B cell (primary cell): ENCODE measurements at regions not wholly inside any gene's neighbourhood (a gene's known extent, or its start where the extent isn't known, plus 50 kb on each side); places are given as distances from the start of the nearest gene placed in this dataset.

Experiments used
- ATAC-seq: fragments of 200-7000 bp; cut with Tn5 transposase; one replicate; pipeline ENCODE4 v1.10.0; 2021; ENCODE audit warnings: low read depth, mild to moderate bottlenecking, moderate number of reproducible peaks, moderate library complexity
- CTCF ChIA-PET: fragments of 350-600 bp; sonication (Branson Sonifier 250); formaldehyde crosslinking; loops from one replicate; lab custom pipeline; 2021; ENCODE audit warnings: antibody characterized with exemption, inconsistent platforms; lab: Charles Lee
- POLR2A ChIA-PET: fragments of 350-600 bp; sonication (Branson Sonifier 250); formaldehyde crosslinking; loops from one replicate; lab custom pipeline; 2021; ENCODE audit warnings: antibody characterized with exemption; lab: Charles Lee
- DNase-seq: peaks from one replicate; pipeline ENCODE4 v3.0.0; 2013
- H2AFZ ChIP-seq: 2 replicates; pipeline ENCODE4 v1.6.1; 2012; ENCODE audit warnings: mild to moderate bottlenecking, low read depth, low read length; ENCODE audit not compliant: insufficient read depth, poor library complexity, severe bottlenecking
- H3K27ac ChIP-seq, 2 donors: 1 replicate in 1 of 2; 2 replicates in 1 of 2; pipeline ENCODE4 v1.5.1; 2012 to 2013; ENCODE audit warnings: low read length in 2 of 2, mild to moderate bottlenecking in 2 of 2, moderate library complexity in 1 of 2
- H3K27me3 ChIP-seq, 4 experiments: fragments of 200-600 bp in 1 of 4; sonication (generic) in 1 of 4; replicated peaks in 1 of 4; 1 replicate in 2 of 4; 2 replicates in 2 of 4; pipeline versions ENCODE4 v1.6.1 to v1.7.0; 2013 to 2016; ENCODE audit warnings: low read length in 3 of 4, mild to moderate bottlenecking in 2 of 4, mixed read lengths in 1 of 4, moderate library complexity in 1 of 4; ENCODE audit not compliant: insufficient read depth in 4 of 4, control insufficient read depth in 3 of 4; ENCODE audit errors: control extremely low read depth in 1 of 4
- H3K36me3 ChIP-seq, 2 experiments: replicated peaks in 1 of 2; 1 replicate in 1 of 2; 2 replicates in 1 of 2; pipeline versions ENCODE4 v1.6.1 to v1.7.1; 2013; ENCODE audit warnings: low read length in 1 of 2; ENCODE audit not compliant: insufficient read depth in 2 of 2, control insufficient read depth in 1 of 2; ENCODE audit errors: control extremely low read depth in 1 of 2, extremely low read depth in 1 of 2
- H3K4me1 ChIP-seq, 2 donors: fragments of 200-600 bp in 1 of 2; sonication (generic) in 1 of 2; 1 replicate in 1 of 2; 2 replicates in 1 of 2; pipeline versions ENCODE4 v1.5.1 to v1.6.1; 2013 to 2017; ENCODE audit warnings: low read length in 2 of 2; ENCODE audit not compliant: control insufficient read depth in 2 of 2, insufficient read depth in 2 of 2
- H3K4me2 ChIP-seq: replicated peaks from 2 replicates; pipeline ENCODE3; 2012; ENCODE audit warnings: mild to moderate bottlenecking, low read depth, low read length; ENCODE audit not compliant: poor library complexity, severe bottlenecking
- H3K4me3 ChIP-seq, 5 experiments: fragments of 200-600 bp in 1 of 5; sonication (generic) in 1 of 5; 1 replicate in 3 of 5; 2 replicates in 2 of 5; pipeline versions ENCODE4 v1.5.1 to v1.7.0; 2011 to 2016; ENCODE audit warnings: low read length in 4 of 5, mild to moderate bottlenecking in 4 of 5, low read depth in 2 of 5, control low read depth in 1 of 5, moderate library complexity in 1 of 5; ENCODE audit not compliant: insufficient read depth in 1 of 5; ENCODE audit errors: control extremely low read depth in 1 of 5, extremely low read depth in 1 of 5
- H3K79me2 ChIP-seq: fragments of 200-600 bp; sonication (generic); one replicate; pipeline ENCODE4 v1.6.0; 2016; ENCODE audit warnings: low read length; ENCODE audit not compliant: control insufficient read depth, insufficient read depth
- H3K9ac ChIP-seq: fragments of 200-600 bp; sonication (generic); 2 replicates; pipeline ENCODE4 v1.6.1; 2017; ENCODE audit warnings: mild to moderate bottlenecking, low read length, moderate library complexity
- H3K9me3 ChIP-seq, 3 donors: one replicate each; pipeline versions ENCODE4 v1.6.1 to v1.7.1; 2013; ENCODE audit warnings: low read length in 2 of 3; ENCODE audit not compliant: control insufficient read depth in 2 of 3, insufficient read depth in 1 of 3; ENCODE audit errors: control extremely low read depth in 1 of 3
- H4K20me1 ChIP-seq: 2 replicates; pipeline ENCODE4 v1.6.0; 2012; ENCODE audit warnings: mild to moderate bottlenecking, low read length; ENCODE audit not compliant: insufficient read depth, control insufficient read depth, poor library complexity, severe bottlenecking
- H3K27ac Mint-ChIP-seq: one replicate; pipeline ENCODE4 v1.8.0; 2021; ENCODE audit warnings: mixed read lengths
- H3K27me3 Mint-ChIP-seq: one replicate; pipeline ENCODE4 v1.8.0; 2021; ENCODE audit warnings: mixed read lengths
- H3K4me1 Mint-ChIP-seq: one replicate; pipeline ENCODE4 v1.8.0; 2021; ENCODE audit warnings: mixed read lengths
- H3K4me3 Mint-ChIP-seq: one replicate; pipeline ENCODE4 v1.8.0; 2021; ENCODE audit warnings: mixed read lengths
- H3K9me3 Mint-ChIP-seq: one replicate; pipeline ENCODE4 v1.8.0; 2022; ENCODE audit warnings: mixed read lengths; ENCODE audit not compliant: insufficient read depth
- EZH2 ChIP-seq: IDR thresholded peaks from 2 replicates; pipeline ENCODE4 v1.6.1; 2012; ENCODE audit warnings: borderline replicate concordance, low read depth, mild to moderate bottlenecking, moderate library complexity, low read length; ENCODE audit not compliant: insufficient read depth, poor library complexity, severe bottlenecking
- WGBS: methylation state at CpG from one replicate; pipeline ENCODE4 v1.1.5; 2013; ENCODE audit warnings: missing lambda C conversion rate; ENCODE audit not compliant: insufficient coverage; 5-methylcytosine and 5-hydroxymethylcytosine counted together
- intact Hi-C: fragments of 100-400 bp; cut with micrococcal nuclease; formaldehyde crosslinking; loops from one replicate; pipeline ENCODE4 v1.10.0; 2022
- TF ChIP-seq, protein P1 (sequence below): fragments of 200-600 bp; IDR thresholded peaks from one replicate; pipeline ENCODE4 v1.8.0; 2022; ENCODE audit warnings: antibody characterized with exemption, mild to moderate bottlenecking

GRCh38 chr14:31988244-31988643 is 88.9 kb upstream of the ARHGAP5 start:
- 71% methylated on average over 1 of the region's 1 CpG for WGBS
- no peaks in the 10 kb centered on the region for H3K4me1 ChIP-seq
- no peak overlapping the region for H3K27ac Mint-ChIP-seq
- H2AFZ ChIP-seq: no peak overlapping the region
- TF ChIP-seq EZH2: no peak
- DNase-seq (no peak), ATAC-seq (no peak)
- H3K9ac ChIP-seq: no peak overlapping the region
- H4K20me1 ChIP-seq: no peaks in the 10 kb centered on the region
- no peaks in the 10 kb centered on the region for H3K9me3 Mint-ChIP-seq
- H3K4me1 Mint-ChIP-seq: no peaks in the 10 kb centered on the region
- no peaks in the 10 kb centered on the region for H3K79me2 ChIP-seq
- ChIA-PET CTCF (no interaction called here), POLR2A (no interaction called here)
- H3K27ac ChIP-seq: no peak overlapping the region
- intact Hi-C loops: no loop called here
- no peak overlapping the region for H3K4me3 Mint-ChIP-seq
- H3K27me3 ChIP-seq: no peaks in the 10 kb centered on the region
- no peak overlapping the region for H3K4me3 ChIP-seq
- no peaks in the 10 kb centered on the region for H3K36me3 ChIP-seq
- H3K4me2 ChIP-seq: no peak overlapping the region
- peaks cover 0 to 9% (median 4%) of the 10 kb centered on the region in 3 donors for H3K9me3 ChIP-seq
- H3K27me3 Mint-ChIP-seq: peaks cover 6% of the 10 kb centered on the region

GRCh38 chr14:31990183-31990857 is 86.8 kb upstream of the ARHGAP5 start:
- Mint-ChIP-seq H3K9me3 (no peaks in the 10 kb centered on the region), H3K4me1 (no peaks in the 10 kb centered on the region), H3K27me3 (peaks cover 8% of the 10 kb centered on the region), H3K4me3 (no peak overlapping the region), H3K27ac (no peak overlapping the region)
- no peak for DNase-seq
- intact Hi-C loops: no loop called here
- no peaks in the 10 kb centered on the region for H3K79me2 ChIP-seq
- no CpG with 5 or more reads among the region's 6 CpGs for WGBS
- H4K20me1 ChIP-seq: no peaks in the 10 kb centered on the region
- H3K27ac ChIP-seq: no peak overlapping the region
- no peaks in the 10 kb centered on the region for H3K36me3 ChIP-seq
- H3K4me3 ChIP-seq: no peak overlapping the region
- H3K27me3 ChIP-seq: no peaks in the 10 kb centered on the region
- H3K9ac ChIP-seq: no peak overlapping the region
- ATAC-seq: no peak
- POLR2A ChIA-PET: no interaction called here
- no peak for TF ChIP-seq EZH2
- TF ChIP-seq, protein P1, sequence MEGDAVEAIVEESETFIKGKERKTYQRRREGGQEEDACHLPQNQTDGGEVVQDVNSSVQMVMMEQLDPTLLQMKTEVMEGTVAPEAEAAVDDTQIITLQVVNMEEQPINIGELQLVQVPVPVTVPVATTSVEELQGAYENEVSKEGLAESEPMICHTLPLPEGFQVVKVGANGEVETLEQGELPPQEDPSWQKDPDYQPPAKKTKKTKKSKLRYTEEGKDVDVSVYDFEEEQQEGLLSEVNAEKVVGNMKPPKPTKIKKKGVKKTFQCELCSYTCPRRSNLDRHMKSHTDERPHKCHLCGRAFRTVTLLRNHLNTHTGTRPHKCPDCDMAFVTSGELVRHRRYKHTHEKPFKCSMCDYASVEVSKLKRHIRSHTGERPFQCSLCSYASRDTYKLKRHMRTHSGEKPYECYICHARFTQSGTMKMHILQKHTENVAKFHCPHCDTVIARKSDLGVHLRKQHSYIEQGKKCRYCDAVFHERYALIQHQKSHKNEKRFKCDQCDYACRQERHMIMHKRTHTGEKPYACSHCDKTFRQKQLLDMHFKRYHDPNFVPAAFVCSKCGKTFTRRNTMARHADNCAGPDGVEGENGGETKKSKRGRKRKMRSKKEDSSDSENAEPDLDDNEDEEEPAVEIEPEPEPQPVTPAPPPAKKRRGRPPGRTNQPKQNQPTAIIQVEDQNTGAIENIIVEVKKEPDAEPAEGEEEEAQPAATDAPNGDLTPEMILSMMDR: no peak
- H3K4me2 ChIP-seq: no peak overlapping the region
- no peaks in the 10 kb centered on the region for H3K4me1 ChIP-seq
- no peak overlapping the region for H2AFZ ChIP-seq
- CTCF ChIA-PET: no interaction called here
- peaks cover 0 to 4% (median 0%) of the 10 kb centered on the region in 3 donors for H3K9me3 ChIP-seq
